ENCODE measurements at regions not wholly inside any gene's neighbourhood (a gene's known extent, or its start where the extent isn't known, plus 50 kb on each side); places are given as distances from the start of the nearest gene placed in this dataset.

DNA sequence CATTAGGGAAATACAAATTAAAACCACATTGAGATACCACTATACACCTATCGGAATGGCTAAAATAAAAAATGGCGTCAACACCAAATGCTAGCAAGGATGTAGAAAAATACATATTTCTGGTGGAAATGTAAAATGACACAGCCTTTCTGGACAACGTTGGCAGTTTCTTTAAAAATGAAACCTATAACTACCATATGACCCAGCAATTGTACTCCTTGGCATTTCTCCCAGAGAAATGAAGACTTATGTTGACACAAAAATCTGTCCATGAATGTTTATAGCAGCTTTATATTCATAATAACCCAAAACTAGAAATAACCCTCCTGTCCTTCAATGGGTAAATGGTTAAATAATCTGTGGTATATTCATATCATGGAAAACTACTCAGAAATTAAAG is 188.7 kb upstream of the RAD23B start:
- no peak for TF ChIP-seq GATA3 (IDR thresholded peaks at IDR 0.05; ENCODE audit: low read depth, low read length)
- TF ChIP-seq GATA2 (IDR thresholded peaks at IDR 0.05; ENCODE audit: low read depth, low read length) = no peak
